Neutrophil (primary cell): ENCODE measurements at regions not wholly inside any gene's neighbourhood (a gene's known extent, or its start where the extent isn't known, plus 50 kb on each side); places are given as distances from the start of the nearest gene placed in this dataset.

ENCODE experiments used
- H3K27ac ChIP-seq: fragments of 200-600 bp; sonication (generic); 2 replicates; pipeline ENCODE4 v1.5.1; 2016; ENCODE audit warnings: mild to moderate bottlenecking, moderate library complexity
- H3K27me3 ChIP-seq: fragments of 200-600 bp; sonication (generic); 2 replicates; pipeline ENCODE4 v1.6.0; 2016; ENCODE audit warnings: mild to moderate bottlenecking
- H3K36me3 ChIP-seq: fragments of 200-600 bp; sonication (generic); 2 replicates; pipeline ENCODE4 v1.5.1; 2017
- H3K4me1 ChIP-seq, 2 experiments: fragments of 200-600 bp in 1 of 2; sonication (generic) in 1 of 2; 1 replicate in 1 of 2; 2 replicates in 1 of 2; pipeline versions ENCODE4 v1.5.1 to v1.6.1; 2013 to 2016; ENCODE audit warnings: low read depth in 1 of 2, low read length in 1 of 2, mild to moderate bottlenecking in 1 of 2, moderate library complexity in 1 of 2; ENCODE audit not compliant: control insufficient read depth in 1 of 2, insufficient read depth in 1 of 2
- H3K4me3 ChIP-seq, 2 experiments: fragments of 200-600 bp in 1 of 2; sonication (generic) in 1 of 2; 1 replicate in 1 of 2; 2 replicates in 1 of 2; pipeline ENCODE4 v1.5.1; 2013 to 2016; ENCODE audit warnings: low read depth in 1 of 2, low read length in 1 of 2, mild to moderate bottlenecking in 1 of 2, moderate library complexity in 1 of 2
- H3K9me3 ChIP-seq: fragments of 200-600 bp; sonication (generic); 2 replicates; pipeline ENCODE4 v1.5.1; 2016
- TF ChIP-seq, protein P1 (sequence below): fragments of 200-600 bp; sonication (generic); IDR thresholded peaks from 2 replicates; pipeline ENCODE4 v1.5.1; 2016; ENCODE audit warnings: antibody characterized with exemption

- H3K36me3 ChIP-seq = no peaks in the 10 kb centered on the region
- no peak overlapping the region for H3K4me3 ChIP-seq
- no peak overlapping the region for H3K27ac ChIP-seq
- no peaks in the 10 kb centered on the region for H3K27me3 ChIP-seq
- no peaks in the 10 kb centered on the region for H3K9me3 ChIP-seq
- TF ChIP-seq, protein P1, sequence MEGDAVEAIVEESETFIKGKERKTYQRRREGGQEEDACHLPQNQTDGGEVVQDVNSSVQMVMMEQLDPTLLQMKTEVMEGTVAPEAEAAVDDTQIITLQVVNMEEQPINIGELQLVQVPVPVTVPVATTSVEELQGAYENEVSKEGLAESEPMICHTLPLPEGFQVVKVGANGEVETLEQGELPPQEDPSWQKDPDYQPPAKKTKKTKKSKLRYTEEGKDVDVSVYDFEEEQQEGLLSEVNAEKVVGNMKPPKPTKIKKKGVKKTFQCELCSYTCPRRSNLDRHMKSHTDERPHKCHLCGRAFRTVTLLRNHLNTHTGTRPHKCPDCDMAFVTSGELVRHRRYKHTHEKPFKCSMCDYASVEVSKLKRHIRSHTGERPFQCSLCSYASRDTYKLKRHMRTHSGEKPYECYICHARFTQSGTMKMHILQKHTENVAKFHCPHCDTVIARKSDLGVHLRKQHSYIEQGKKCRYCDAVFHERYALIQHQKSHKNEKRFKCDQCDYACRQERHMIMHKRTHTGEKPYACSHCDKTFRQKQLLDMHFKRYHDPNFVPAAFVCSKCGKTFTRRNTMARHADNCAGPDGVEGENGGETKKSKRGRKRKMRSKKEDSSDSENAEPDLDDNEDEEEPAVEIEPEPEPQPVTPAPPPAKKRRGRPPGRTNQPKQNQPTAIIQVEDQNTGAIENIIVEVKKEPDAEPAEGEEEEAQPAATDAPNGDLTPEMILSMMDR = no peak
- H3K4me1 ChIP-seq = no peaks in the 10 kb centered on the region
Measured at GRCh38 chr5:40312205-40312604, 367.5 kb upstream of the PTGER4 start.

- Histone ChIP-seq H3K27ac (no peak overlapping the region), H3K4me3 (no peak overlapping the region), H3K27me3 (no peaks in the 10 kb centered on the region), H3K36me3 (no peaks in the 10 kb centered on the region), H3K4me1 (no peaks in the 10 kb centered on the region), H3K9me3 (no peaks in the 10 kb centered on the region)
- TF ChIP-seq, protein P1 = no peak
Measured at GRCh38 chr5:40309851-40310250, 369.9 kb upstream of the PTGER4 start.

DNA sequence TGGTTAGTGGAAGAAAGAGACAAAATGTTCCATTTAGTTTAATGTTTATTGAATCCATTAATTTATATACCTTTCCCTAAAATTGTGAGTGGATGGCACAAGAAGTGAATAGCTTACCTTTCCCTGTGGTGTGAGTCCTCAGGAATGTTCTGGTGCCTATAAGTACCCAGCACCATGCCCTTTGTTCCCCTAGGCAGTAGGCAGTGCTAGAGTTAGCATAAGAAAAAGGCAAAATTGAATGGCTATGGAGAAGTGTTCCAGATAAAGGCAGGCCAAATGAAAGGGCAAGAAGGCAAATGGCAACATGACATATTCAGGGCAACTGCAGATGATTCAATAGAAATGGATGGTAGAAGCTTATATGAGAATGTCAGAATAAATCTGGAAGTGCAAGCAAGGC is 370.8 kb upstream of the PTGER4 start:
- Histone ChIP-seq H3K4me3 (no peak overlapping the region), H3K27me3 (no peaks in the 10 kb centered on the region), H3K27ac (no peak overlapping the region), H3K4me1 (no peaks in the 10 kb centered on the region), H3K9me3 (no peaks in the 10 kb centered on the region), H3K36me3 (no peaks in the 10 kb centered on the region)
- TF ChIP-seq, protein P1 = no peak

DNA sequence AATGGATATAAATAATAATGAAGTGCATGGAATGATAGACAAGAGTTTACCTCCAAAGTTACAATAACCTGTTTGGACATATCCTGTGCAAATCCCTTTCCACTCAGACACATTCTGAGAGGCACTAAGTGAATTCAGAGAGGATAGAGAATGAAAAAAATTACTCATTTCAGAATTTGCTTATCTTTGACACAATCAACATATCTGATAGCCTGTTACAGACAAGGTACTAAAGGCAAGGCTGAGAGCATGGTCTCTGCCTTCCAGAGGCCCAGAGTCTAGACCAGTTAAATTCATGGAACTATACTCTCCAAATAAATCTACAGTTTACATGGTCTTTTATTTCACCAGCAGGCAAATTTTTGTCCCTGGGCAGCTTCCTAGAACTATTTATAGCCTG is 371.8 kb upstream of the PTGER4 start:
- H3K4me3 ChIP-seq = no peak overlapping the region
- H3K4me1 ChIP-seq = no peaks in the 10 kb centered on the region
- no peaks in the 10 kb centered on the region for H3K9me3 ChIP-seq
- H3K36me3 ChIP-seq = no peaks in the 10 kb centered on the region
- no peak overlapping the region for H3K27ac ChIP-seq
- TF ChIP-seq, protein P1 = no peak
- no peaks in the 10 kb centered on the region for H3K27me3 ChIP-seq

- Histone ChIP-seq H3K27ac (no peak overlapping the region), H3K4me1 (no peaks in the 10 kb centered on the region), H3K4me3 (no peak overlapping the region), H3K36me3 (no peaks in the 10 kb centered on the region), H3K27me3 (no peaks in the 10 kb centered on the region), H3K9me3 (no peaks in the 10 kb centered on the region)
- TF ChIP-seq, protein P1 = no peak
Measured at GRCh38 chr5:40306869-40307487, 372.7 kb upstream of the PTGER4 start.

DNA sequence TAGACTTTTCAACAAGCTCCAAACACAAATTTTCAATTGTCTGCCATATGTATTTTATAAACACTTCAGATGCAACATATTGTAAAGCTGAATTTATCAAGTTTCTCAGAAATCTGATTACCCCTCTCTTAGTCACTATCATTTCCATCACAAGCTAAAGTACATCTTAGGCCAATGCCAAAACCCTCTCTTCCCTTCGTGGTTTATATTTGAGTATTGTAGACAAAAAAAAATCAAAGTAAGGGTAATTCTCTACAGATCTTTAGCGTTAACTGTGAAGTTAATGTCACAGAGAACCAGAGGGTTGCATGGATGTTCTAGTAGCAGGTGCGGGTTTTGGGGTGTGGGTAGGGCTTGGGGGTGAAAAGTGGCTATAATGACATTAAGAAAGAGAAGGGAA is 387.7 kb upstream of the PTGER4 start:
- Histone ChIP-seq H3K27ac (no peak overlapping the region), H3K4me1 (no peaks in the 10 kb centered on the region), H3K4me3 (no peak overlapping the region)

More for the DNA sequence above, 387.7 kb upstream of the PTGER4 start:
- Histone ChIP-seq H3K27me3 (no peaks in the 10 kb centered on the region), H3K9me3 (no peaks in the 10 kb centered on the region), H3K36me3 (no peaks in the 10 kb centered on the region)
- TF ChIP-seq, protein P1 = no peak
